ENCODE measurements at regions not wholly inside any gene's neighbourhood (a gene's known extent, or its start where the extent isn't known, plus 50 kb on each side); places are given as distances from the start of the nearest gene placed in this dataset.

- no peak overlapping the region for H3K4me3 ChIP-seq
- no peaks in the 10 kb centered on the region for H3K27me3 Mint-ChIP-seq (ENCODE audit: insufficient read depth, low read depth, poor library complexity)
- no peak overlapping the region for H2AFZ ChIP-seq
- ATAC-seq: no peak
- TF ChIP-seq NANOG (IDR thresholded peaks at IDR 0.05; ENCODE audit: borderline replicate concordance) (no peak), CREB1 (CRISPR knock-in tag; IDR thresholded peaks at IDR 0.05; ENCODE audit: low read depth) (no peak), ZNF114 (CRISPR knock-in tag; IDR thresholded peaks at IDR 0.05) (no peak), POLR2AphosphoS5 (IDR thresholded peaks at IDR 0.05; ENCODE audit: low read depth) (no peak), JUNB (IDR thresholded peaks at IDR 0.05; ENCODE audit: unreplicated experiment) (no peak)
- TF ChIP-seq, protein P1, sequence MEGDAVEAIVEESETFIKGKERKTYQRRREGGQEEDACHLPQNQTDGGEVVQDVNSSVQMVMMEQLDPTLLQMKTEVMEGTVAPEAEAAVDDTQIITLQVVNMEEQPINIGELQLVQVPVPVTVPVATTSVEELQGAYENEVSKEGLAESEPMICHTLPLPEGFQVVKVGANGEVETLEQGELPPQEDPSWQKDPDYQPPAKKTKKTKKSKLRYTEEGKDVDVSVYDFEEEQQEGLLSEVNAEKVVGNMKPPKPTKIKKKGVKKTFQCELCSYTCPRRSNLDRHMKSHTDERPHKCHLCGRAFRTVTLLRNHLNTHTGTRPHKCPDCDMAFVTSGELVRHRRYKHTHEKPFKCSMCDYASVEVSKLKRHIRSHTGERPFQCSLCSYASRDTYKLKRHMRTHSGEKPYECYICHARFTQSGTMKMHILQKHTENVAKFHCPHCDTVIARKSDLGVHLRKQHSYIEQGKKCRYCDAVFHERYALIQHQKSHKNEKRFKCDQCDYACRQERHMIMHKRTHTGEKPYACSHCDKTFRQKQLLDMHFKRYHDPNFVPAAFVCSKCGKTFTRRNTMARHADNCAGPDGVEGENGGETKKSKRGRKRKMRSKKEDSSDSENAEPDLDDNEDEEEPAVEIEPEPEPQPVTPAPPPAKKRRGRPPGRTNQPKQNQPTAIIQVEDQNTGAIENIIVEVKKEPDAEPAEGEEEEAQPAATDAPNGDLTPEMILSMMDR (conservative IDR thresholded peaks at IDR 0.05; ENCODE audit: low read depth in 2 of 2): no peak
- no peak overlapping the region for H3K4me2 ChIP-seq
- H3K4me1 Mint-ChIP-seq: no peaks in the 10 kb centered on the region
- no peak overlapping the region for H3K27ac ChIP-seq (ENCODE audit: low read depth)
- H4K20me1 ChIP-seq (replicated peaks; ENCODE audit: insufficient read depth): no peaks in the 10 kb centered on the region
- H3K27ac Mint-ChIP-seq: no peak overlapping the region
- peaks cover 9% of the 10 kb centered on the region for H3K9me3 Mint-ChIP-seq
- peaks cover 21% of the 10 kb centered on the region for H3K9me2 ChIP-seq (ENCODE audit: insufficient read depth)
- no peaks in the 10 kb centered on the region for H3K4me1 ChIP-seq (ENCODE audit: insufficient read depth)
- no peak overlapping the region for H3K4me3 Mint-ChIP-seq
- H3K79me2 ChIP-seq (replicated peaks; ENCODE audit: insufficient read depth): no peaks in the 10 kb centered on the region
- H3K36me3 Mint-ChIP-seq (ENCODE audit: low read depth): peaks cover 3% of the 10 kb centered on the region; the same call in 1 of the 3 replicates
- H3F3A ChIP-seq (replicated peaks; ENCODE audit: low read depth): no peaks in the 10 kb centered on the region
- no peak for DNase-seq (ENCODE audit: low spot score)
- H3K27me3 ChIP-seq (ENCODE audit: insufficient read depth): no peaks in the 10 kb centered on the region
- no peaks in the 10 kb centered on the region for H3K36me3 ChIP-seq (ENCODE audit: insufficient read depth)
Observed at GRCh38 chr2:160680974-160681373, 187.4 kb upstream of the RBMS1 start.

DNA sequence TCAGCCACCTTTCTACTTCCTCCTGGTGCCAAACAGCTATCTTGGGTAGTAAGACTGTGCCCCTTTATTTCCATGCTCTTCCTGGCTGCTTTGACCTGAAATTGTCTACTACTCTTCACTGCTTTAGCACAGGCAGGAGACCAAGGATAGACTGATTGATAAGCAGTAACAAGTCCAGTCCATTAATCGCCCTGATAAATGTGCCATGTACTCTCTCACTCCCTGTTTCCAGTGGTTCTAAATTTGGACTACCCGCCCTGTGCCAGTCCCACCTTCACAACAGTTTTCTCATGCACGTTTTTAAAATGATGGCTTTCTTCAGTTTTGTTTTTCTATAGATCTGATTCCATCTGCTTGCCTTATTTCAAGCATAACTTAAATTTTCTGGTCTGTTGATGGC is 189.6 kb upstream of the RBMS1 start:
- Histone ChIP-seq H3K27ac (ENCODE audit: low read depth) (no peak overlapping the region), H3F3A (replicated peaks; ENCODE audit: low read depth) (no peaks in the 10 kb centered on the region), H3K9me2 (ENCODE audit: insufficient read depth) (peaks cover 15% of the 10 kb centered on the region), H3K4me1 (ENCODE audit: insufficient read depth) (no peaks in the 10 kb centered on the region), H3K4me3 (no peak overlapping the region), H3K27me3 (ENCODE audit: insufficient read depth) (no peaks in the 10 kb centered on the region), H3K36me3 (ENCODE audit: insufficient read depth) (no peaks in the 10 kb centered on the region), H2AFZ (no peak overlapping the region; the same call in 1 of the 2 replicates), H3K79me2 (replicated peaks; ENCODE audit: insufficient read depth) (no peaks in the 10 kb centered on the region), H4K20me1 (replicated peaks; ENCODE audit: insufficient read depth) (no peaks in the 10 kb centered on the region), H3K4me2 (no peak overlapping the region)
- DNase-seq (ENCODE audit: low spot score): no peak
- H3K27me3 Mint-ChIP-seq (ENCODE audit: insufficient read depth, low read depth, poor library complexity): no peaks in the 10 kb centered on the region
- TF ChIP-seq CREB1 (CRISPR knock-in tag; IDR thresholded peaks at IDR 0.05; ENCODE audit: low read depth): no peak
- TF ChIP-seq ZNF331 (CRISPR knock-in tag; IDR thresholded peaks at IDR 0.05; ENCODE audit: low read depth): no peak
- no peak for ATAC-seq
- peaks cover 9% of the 10 kb centered on the region for H3K9me3 Mint-ChIP-seq
- no peaks in the 10 kb centered on the region for H3K4me1 Mint-ChIP-seq
- no peak overlapping the region for H3K27ac Mint-ChIP-seq
- peaks cover 3% of the 10 kb centered on the region; the same call in 1 of the 3 replicates for H3K36me3 Mint-ChIP-seq (ENCODE audit: low read depth)
- H3K4me3 Mint-ChIP-seq: no peak overlapping the region

GRCh38 chr2:160687629-160688028 is 194.0 kb upstream of the RBMS1 start:
- no peaks in the 10 kb centered on the region; the same call in 2 of the 3 replicates for H3K9me3 Mint-ChIP-seq
- no peak for TF ChIP-seq NANOG (IDR thresholded peaks at IDR 0.05; ENCODE audit: borderline replicate concordance)
- TF ChIP-seq POLR2AphosphoS5 (IDR thresholded peaks at IDR 0.05; ENCODE audit: low read depth): no peak
- TF ChIP-seq STAT1 (IDR thresholded peaks at IDR 0.05; ENCODE audit: unreplicated experiment): no peak
- no peaks in the 10 kb centered on the region for H3K27me3 ChIP-seq (ENCODE audit: insufficient read depth)
- H3K79me2 ChIP-seq (replicated peaks; ENCODE audit: insufficient read depth): no peaks in the 10 kb centered on the region
- H3K36me3 Mint-ChIP-seq (ENCODE audit: low read depth): peaks cover 3% of the 10 kb centered on the region; the same call in 1 of the 3 replicates
- no peak overlapping the region for H3K4me3 ChIP-seq
- no peaks in the 10 kb centered on the region for H3K4me1 ChIP-seq (ENCODE audit: insufficient read depth)
- H3K27ac ChIP-seq (ENCODE audit: low read depth): no peak overlapping the region
- H3K27me3 Mint-ChIP-seq (ENCODE audit: insufficient read depth, low read depth, poor library complexity): no peaks in the 10 kb centered on the region
- H3K4me1 Mint-ChIP-seq: no peaks in the 10 kb centered on the region
- no peak overlapping the region for H3K27ac Mint-ChIP-seq
- H4K20me1 ChIP-seq (replicated peaks; ENCODE audit: insufficient read depth): no peaks in the 10 kb centered on the region
- H3K4me2 ChIP-seq: no peak overlapping the region
- H3K4me3 Mint-ChIP-seq: no peak overlapping the region
- ATAC-seq (no peak), DNase-seq (ENCODE audit: low spot score) (no peak)
- no peaks in the 10 kb centered on the region for H3K36me3 ChIP-seq (ENCODE audit: insufficient read depth)
- no peaks in the 10 kb centered on the region for H3F3A ChIP-seq (replicated peaks; ENCODE audit: low read depth)
- H2AFZ ChIP-seq: 0 out of 2 replicates have a peak overlapping the region, but pooled peaks have one; percentile 5
- H3K9me2 ChIP-seq (ENCODE audit: insufficient read depth): peaks cover 11% of the 10 kb centered on the region
